Tibial artery (tissue), 4 donors: ENCODE measurements at regions not wholly inside any gene's neighbourhood (a gene's known extent, or its start where the extent isn't known, plus 50 kb on each side); places are given as distances from the start of the nearest gene placed in this dataset.

Source experiments
- DNase-seq, 2 donors: peaks; one replicate each; pipeline ENCODE4 v3.0.0-alpha.2; 2019
- H3K27ac ChIP-seq, 2 donors: fragments of 200-600 bp; sonication (generic) in 1 of 2; 1 replicate in 1 of 2; 2 replicates in 1 of 2; pipeline ENCODE4 v1.5.1; 2018 to 2019; ENCODE audit warnings: mild to moderate bottlenecking in 1 of 2
- H3K27me3 ChIP-seq, 2 donors: fragments of 200-600 bp; sonication (generic) in 1 of 2; one replicate each; pipeline versions ENCODE4 v1.5.1 to v1.6.0; 2016 to 2019
- H3K36me3 ChIP-seq, 3 donors: fragments of 200-600 bp; sonication (generic) in 2 of 3; one replicate each; pipeline ENCODE4 v1.5.1; 2016 to 2019; ENCODE audit warnings: mild to moderate bottlenecking in 2 of 3
- H3K4me1 ChIP-seq, 4 donors: fragments of 200-600 bp; sonication (generic) in 2 of 4; 1 replicate in 3 of 4; 2 replicates in 1 of 4; pipeline ENCODE4 v1.5.1; 2016 to 2019
- H3K4me3 ChIP-seq, 2 donors: fragments of 200-600 bp; sonication (generic) in 1 of 2; 1 replicate in 1 of 2; 2 replicates in 1 of 2; pipeline ENCODE4 v1.5.1; 2018 to 2019; ENCODE audit warnings: mild to moderate bottlenecking in 2 of 2
- H3K9me3 ChIP-seq, 3 donors: fragments of 200-600 bp; sonication (generic) in 1 of 3; one replicate each; pipeline ENCODE4 v1.5.1; 2016 to 2019
- intact Hi-C: fragments of 100-400 bp; cut with DNase I; formaldehyde crosslinking; loops from one replicate; pipeline ENCODE4 v1.15.0; 2023; ENCODE audit warnings: low total_unique reads
- TF ChIP-seq, protein P1 (sequence below), 2 experiments: fragments of 200-600 bp in 1 of 2; fragments of 450-650 bp in 1 of 2; IDR thresholded peaks; one replicate each; pipeline ENCODE4 v1.5.1; 2017 to 2019; ENCODE audit warnings: antibody characterized with exemption in 2 of 2, mild to moderate bottlenecking in 1 of 2, moderate library complexity in 1 of 2

DNA sequence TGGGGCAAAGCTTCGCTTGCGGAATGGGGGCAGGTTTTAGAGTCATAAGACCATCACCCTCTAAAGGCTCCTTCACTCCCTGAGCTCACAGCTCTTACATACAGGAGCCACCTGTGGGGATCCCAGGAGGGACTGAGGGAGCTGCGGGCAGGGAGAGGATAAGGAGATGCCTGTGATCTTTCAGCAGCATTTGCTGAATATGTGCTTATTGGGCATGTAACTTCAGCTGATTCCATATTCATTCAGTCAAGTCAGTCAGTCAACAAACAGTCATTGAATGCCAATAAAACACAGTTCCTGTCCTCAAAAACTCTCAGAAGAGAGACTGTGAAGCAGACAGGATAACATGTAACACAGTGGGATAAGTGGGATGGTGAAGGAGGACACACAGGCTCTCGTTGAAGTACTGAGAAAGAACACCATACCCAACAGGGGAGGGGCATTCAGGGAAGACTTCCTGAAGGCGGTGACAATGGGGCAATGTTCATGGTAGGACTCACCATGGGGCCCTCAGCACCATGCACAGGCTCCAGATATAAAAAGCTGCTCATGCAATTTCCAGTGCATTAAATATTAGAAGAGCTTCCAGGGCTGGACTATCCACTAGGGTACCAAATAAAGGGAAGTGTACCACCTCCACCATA lies 240.9 kb downstream of the UACA start:
- TF ChIP-seq, protein P1, sequence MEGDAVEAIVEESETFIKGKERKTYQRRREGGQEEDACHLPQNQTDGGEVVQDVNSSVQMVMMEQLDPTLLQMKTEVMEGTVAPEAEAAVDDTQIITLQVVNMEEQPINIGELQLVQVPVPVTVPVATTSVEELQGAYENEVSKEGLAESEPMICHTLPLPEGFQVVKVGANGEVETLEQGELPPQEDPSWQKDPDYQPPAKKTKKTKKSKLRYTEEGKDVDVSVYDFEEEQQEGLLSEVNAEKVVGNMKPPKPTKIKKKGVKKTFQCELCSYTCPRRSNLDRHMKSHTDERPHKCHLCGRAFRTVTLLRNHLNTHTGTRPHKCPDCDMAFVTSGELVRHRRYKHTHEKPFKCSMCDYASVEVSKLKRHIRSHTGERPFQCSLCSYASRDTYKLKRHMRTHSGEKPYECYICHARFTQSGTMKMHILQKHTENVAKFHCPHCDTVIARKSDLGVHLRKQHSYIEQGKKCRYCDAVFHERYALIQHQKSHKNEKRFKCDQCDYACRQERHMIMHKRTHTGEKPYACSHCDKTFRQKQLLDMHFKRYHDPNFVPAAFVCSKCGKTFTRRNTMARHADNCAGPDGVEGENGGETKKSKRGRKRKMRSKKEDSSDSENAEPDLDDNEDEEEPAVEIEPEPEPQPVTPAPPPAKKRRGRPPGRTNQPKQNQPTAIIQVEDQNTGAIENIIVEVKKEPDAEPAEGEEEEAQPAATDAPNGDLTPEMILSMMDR (IDR thresholded peaks at IDR 0.05): no peak
- peaks cover 0 to 7% (median 3%) of the 10 kb centered on the region in 4 donors for H3K4me1 ChIP-seq
- H3K27me3 ChIP-seq: peaks cover 0 to 11% of the 10 kb centered on the region in 2 donors
- intact Hi-C loops: no loop called here
- H3K36me3 ChIP-seq: no peaks in the 10 kb centered on the region
- no peaks in the 10 kb centered on the region for H3K9me3 ChIP-seq
- H3K27ac ChIP-seq: no peak overlapping the region
- DNase-seq: no peak
- H3K4me3 ChIP-seq: no peak overlapping the region

DNA sequence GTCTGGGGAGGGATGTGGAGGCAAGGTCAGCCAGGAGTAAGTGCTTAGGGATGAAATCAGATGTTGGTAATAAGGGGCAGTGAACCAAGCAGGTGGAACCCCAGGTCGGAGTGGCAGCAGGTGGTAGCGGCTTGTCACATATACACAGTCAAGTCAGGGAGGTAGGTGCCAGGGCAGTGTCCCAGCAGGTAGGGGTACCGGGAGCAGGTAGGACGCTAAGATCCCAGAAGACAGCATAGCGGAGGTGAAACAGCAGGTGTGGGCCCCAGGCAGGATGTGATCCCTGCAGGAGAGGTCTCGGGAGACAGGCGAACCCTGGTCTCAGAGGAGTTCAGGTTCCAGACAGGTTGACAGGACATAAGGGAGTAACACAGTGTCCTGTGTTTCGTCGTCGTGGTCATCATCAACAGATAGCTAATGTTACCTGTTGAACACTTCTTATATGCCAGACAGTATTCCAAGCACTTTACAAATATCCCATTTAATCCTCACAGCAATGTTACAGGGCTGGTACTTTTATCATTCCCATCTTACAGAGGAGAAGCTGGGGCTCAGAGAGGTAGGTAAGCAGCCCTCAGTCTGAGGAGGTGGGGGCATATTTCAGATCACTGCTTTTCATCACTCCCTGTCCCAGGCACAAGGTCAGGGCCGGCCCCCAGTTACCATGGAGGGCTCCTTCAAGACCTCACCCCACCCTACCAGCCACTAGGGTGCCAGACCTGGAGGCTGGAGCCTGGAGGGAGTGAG lies 241.6 kb downstream of the UACA start:
- TF ChIP-seq, protein P1 (IDR thresholded peaks at IDR 0.05): no peak
- no peak for DNase-seq
- H3K4me3 ChIP-seq: no peak overlapping the region
- no peaks in the 10 kb centered on the region for H3K9me3 ChIP-seq
- H3K4me1 ChIP-seq: peaks cover 0 to 5% (median 2%) of the 10 kb centered on the region in 4 donors
- H3K27ac ChIP-seq: no peak overlapping the region
- intact Hi-C loops: no loop called here
- H3K36me3 ChIP-seq: no peaks in the 10 kb centered on the region
- peaks cover 0 to 11% of the 10 kb centered on the region in 2 donors for H3K27me3 ChIP-seq

DNA sequence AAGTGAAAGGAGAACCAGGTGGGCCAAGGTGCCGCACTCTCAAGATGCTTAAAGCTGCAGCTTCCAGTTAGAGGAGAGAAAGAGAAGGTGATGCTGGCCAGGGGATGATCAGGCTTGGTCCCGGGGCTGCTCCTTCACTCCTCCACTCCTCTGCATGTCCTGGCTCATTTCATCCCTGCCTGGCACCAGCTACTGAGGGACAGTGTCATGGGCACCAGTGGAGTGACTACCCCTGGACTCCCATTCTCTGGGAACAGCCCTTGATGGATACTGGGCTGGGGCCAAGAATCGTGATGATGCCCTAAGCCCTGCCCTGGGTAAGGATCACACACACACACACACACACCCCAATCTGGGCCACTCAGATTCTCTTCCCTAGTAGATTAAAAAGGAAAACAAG lies 243.7 kb downstream of the UACA start:
- no peaks in the 10 kb centered on the region for H3K4me1 ChIP-seq
- H3K27me3 ChIP-seq: peaks cover 0 to 11% of the 10 kb centered on the region in 2 donors
- intact Hi-C loops: no loop called here
- H3K4me3 ChIP-seq: no peak overlapping the region
- TF ChIP-seq, protein P1 (IDR thresholded peaks at IDR 0.05): no peak
- no peak for DNase-seq
- no peak overlapping the region for H3K27ac ChIP-seq
- no peaks in the 10 kb centered on the region for H3K36me3 ChIP-seq
- H3K9me3 ChIP-seq: no peaks in the 10 kb centered on the region

DNA sequence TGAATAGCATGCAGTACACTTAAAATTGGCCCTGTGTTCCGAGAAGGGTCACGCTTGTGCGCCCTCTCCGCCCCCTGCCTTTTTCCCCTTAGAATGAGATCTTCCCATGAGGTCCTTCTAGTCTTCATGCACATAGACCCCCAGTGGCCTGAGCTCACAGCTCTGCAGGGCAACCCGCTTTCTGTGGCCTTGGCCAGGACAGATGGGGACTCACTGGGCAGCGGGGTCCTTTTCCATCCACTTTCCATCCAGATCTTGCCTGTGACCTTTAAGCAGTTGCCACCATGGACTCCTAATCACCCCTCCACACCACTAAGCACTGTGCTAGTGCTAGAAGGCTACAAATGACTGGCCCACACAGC lies 244.4 kb downstream of the UACA start:
- Histone ChIP-seq H3K27me3 (peaks cover 0 to 11% of the 10 kb centered on the region in 2 donors), H3K36me3 (no peaks in the 10 kb centered on the region), H3K4me1 (no peaks in the 10 kb centered on the region), H3K4me3 (no peak overlapping the region), H3K9me3 (no peaks in the 10 kb centered on the region), H3K27ac (no peak overlapping the region)
- no peak for DNase-seq
- intact Hi-C loops: no loop called here
- TF ChIP-seq, protein P1 (IDR thresholded peaks at IDR 0.05): no peak

DNA sequence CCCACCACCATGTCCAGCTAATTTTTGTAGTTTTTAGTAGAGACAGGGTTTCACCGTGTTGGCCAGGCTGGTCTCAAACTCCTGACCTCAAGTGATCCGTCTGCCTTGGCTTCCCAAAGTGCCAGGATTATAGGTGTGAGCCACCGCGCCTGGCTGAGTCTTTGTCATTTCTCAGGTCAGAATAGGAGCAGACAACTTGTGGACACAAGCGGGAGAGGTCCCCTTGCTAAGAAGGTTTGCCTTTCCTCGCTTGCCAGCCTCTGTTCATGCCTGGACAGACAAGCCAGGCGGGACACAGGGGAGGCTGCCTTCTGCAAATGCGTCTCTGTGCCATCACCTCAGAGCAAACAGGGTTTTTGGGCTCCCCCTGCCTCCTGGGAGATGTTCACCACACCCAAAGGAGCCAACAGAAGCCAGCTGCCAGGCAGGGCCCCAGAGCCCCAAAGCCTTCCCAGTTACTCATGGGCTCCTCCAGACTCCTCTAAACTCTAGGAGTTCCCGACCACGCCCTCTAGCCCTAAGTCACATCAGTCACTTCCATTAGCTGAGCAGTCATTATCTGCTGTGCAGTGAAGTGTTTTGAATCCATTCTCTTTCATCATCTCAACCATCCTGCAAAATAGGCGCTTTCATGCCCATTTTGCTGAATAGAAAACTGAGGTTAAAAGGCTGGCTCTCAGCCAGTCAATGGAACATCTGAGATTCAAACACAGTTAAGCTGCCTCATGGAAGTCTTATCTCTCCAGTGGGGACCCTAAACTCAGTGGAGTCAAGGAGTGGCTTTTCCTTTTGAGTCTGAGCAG lies 245.0 kb downstream of the UACA start:
- Histone ChIP-seq H3K9me3 (no peaks in the 10 kb centered on the region), H3K4me3 (no peak overlapping the region), H3K36me3 (no peaks in the 10 kb centered on the region), H3K4me1 (no peaks in the 10 kb centered on the region), H3K27ac (no peak overlapping the region), H3K27me3 (peaks cover 0 to 11% of the 10 kb centered on the region in 2 donors)
- intact Hi-C loops: no loop called here
- DNase-seq: no peak
- TF ChIP-seq, protein P1 (IDR thresholded peaks at IDR 0.05): no peak
